GM12801 (cell line): ENCODE measurements at regions not wholly inside any gene's neighbourhood (a gene's known extent, or its start where the extent isn't known, plus 50 kb on each side); places are given as distances from the start of the nearest gene placed in this dataset.

Source experiments
- TF ChIP-seq, protein P1 (sequence below): IDR thresholded peaks from one replicate; pipeline ENCODE4 v1.5.1; 2011; ENCODE audit warnings: control low read depth; ENCODE audit not compliant: insufficient read length; ENCODE audit errors: extremely low read depth

DNA sequence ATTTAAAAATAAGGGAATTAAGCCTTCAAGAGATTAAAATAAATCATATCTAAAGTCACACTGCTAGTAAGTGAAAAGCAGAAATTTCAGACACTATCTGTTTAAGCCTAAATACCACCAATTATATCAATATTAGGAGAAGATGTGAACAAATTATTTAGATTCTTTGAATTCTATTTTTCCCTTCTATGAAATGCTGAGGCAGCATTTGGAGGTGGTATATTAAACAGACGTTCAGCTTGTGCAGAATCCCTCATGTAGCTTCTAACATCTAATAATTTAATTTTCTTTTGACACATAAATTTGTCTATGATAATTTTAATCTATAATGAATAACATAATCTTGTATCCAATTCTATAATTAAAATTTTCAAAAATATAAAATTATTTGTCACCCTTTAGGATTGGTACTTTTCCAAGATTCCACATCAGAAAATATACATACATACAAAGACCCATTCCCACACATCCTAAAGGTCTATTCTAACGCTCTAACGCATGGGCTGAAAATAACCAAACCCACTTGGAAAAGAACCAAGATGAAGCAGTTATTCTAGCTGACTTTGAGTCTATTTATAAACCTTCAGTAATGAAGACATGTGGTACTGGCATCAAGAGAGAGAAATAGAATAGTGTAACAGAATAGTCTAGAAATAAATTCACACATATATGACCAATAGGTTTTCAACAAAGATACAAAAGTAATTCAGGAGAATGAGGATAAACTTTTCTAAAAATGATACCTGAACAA, 751.8 kb downstream of the GALC start:
- TF ChIP-seq, protein P1, sequence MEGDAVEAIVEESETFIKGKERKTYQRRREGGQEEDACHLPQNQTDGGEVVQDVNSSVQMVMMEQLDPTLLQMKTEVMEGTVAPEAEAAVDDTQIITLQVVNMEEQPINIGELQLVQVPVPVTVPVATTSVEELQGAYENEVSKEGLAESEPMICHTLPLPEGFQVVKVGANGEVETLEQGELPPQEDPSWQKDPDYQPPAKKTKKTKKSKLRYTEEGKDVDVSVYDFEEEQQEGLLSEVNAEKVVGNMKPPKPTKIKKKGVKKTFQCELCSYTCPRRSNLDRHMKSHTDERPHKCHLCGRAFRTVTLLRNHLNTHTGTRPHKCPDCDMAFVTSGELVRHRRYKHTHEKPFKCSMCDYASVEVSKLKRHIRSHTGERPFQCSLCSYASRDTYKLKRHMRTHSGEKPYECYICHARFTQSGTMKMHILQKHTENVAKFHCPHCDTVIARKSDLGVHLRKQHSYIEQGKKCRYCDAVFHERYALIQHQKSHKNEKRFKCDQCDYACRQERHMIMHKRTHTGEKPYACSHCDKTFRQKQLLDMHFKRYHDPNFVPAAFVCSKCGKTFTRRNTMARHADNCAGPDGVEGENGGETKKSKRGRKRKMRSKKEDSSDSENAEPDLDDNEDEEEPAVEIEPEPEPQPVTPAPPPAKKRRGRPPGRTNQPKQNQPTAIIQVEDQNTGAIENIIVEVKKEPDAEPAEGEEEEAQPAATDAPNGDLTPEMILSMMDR, result no peak

GRCh38 chr14:87233806-87234384, 759.1 kb downstream of the GALC start:
- TF ChIP-seq, protein P1, result no peak

- TF ChIP-seq, protein P1, result no peak
Measured at GRCh38 chr14:87233266-87233665, 759.7 kb downstream of the GALC start.

GRCh38 chr14:87231336-87232026, 761.5 kb downstream of the GALC start:
- TF ChIP-seq, protein P1, result no peak

DNA sequence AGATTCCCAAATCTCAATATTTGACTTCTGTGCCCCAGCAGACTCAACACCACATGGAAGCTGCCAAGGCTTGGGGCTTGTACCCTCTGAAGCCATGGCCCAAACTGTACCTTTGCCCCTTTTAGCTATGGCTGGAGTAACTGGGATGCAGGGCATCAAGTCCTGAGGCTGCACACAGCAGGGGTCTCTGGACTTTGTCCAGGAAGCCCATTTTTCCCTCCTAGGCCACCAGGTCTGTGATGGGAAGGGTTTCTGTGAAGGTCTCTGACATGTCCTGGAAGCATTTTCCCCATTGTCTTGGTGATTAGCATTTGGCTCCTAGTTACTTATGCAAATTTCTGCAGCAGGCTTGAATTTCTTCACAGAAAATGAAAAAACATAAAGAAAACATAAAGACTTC, 762.3 kb downstream of the GALC start:
- TF ChIP-seq, protein P1, result no peak

DNA sequence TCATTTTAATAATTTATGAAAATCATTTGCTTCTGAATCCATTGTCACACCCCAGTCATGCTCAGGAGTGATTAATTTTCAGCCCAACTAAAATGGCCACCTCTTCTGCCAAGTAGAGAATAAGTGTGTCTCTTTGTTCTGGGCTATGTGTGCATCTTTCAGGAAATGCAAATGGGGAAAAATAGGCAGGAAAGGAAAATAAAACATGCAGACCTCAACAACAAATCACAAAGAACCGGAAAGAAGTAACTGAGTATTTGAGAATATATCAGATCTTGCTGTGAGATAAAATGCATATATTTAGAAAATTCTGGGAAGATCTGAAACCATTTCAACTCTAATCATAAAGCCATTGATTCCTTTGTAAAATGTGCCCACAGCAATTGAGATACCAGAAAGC, 763.9 kb downstream of the GALC start:
- TF ChIP-seq, protein P1, result no peak

GRCh38 chr14:87217023-87217422, 776.0 kb downstream of the GALC start:
- TF ChIP-seq, protein P1, result no peak
